ENCODE measurements at regions not wholly inside any gene's neighbourhood (a gene's known extent, or its start where the extent isn't known, plus 50 kb on each side); places are given as distances from the start of the nearest gene placed in this dataset.

DNA sequence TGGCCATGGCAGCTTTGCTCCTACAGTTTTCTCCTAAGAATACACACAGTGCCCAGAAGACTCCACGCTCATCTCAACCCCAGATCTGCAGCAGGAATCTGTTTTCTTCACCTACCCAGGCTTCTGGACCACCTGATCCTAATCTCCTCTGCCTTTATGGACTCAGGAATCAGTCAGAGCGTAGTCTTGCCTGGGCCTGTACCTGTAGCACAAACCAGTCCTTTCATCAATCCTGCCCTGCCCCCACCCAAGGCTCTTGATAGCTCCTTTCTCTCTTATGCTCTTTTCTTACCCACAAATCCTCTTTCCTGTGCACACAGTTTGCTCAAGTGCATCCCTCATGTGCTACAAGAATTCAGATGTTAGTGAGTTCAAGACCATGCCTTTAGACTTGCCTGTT is 89.7 kb downstream of the ZNF718 start:
- no peak for TF ChIP-seq CTCF (IDR thresholded peaks at IDR 0.05; ENCODE audit: insufficient read depth, low read length, poor library complexity, severe bottlenecking)
- no peak for TF ChIP-seq EZH2phosphoT487 (conservative IDR thresholded peaks at IDR 0.05; ENCODE audit: low read length)
